Ascending aorta (tissue), 2 donors: ENCODE measurements at regions not wholly inside any gene's neighbourhood (a gene's known extent, or its start where the extent isn't known, plus 50 kb on each side); places are given as distances from the start of the nearest gene placed in this dataset.

Source experiments
- DNase-seq, 2 donors: peaks; one replicate each; pipeline ENCODE4 v3.0.0-alpha.2; 2019; ENCODE audit warnings: low spot score in 2 of 2
- H3K27ac ChIP-seq, 2 donors: fragments of 200-600 bp; sonication (generic); one replicate each; pipeline ENCODE4 v1.5.1; 2016 to 2017; ENCODE audit warnings: mild to moderate bottlenecking in 1 of 2
- H3K27me3 ChIP-seq: fragments of 200-600 bp; sonication (generic); one replicate; pipeline ENCODE4 v1.5.1; 2017
- H3K36me3 ChIP-seq, 2 donors: fragments of 200-600 bp; sonication (generic); one replicate each; pipeline ENCODE4 v1.5.1; 2016
- H3K4me1 ChIP-seq, 2 donors: fragments of 200-600 bp; sonication (generic); one replicate each; pipeline ENCODE4 v1.5.1; 2016 to 2017; ENCODE audit warnings: mild to moderate bottlenecking in 1 of 2
- H3K4me3 ChIP-seq, 2 donors: fragments of 200-600 bp; sonication (generic); one replicate each; pipeline ENCODE4 v1.5.1; 2016 to 2017; ENCODE audit warnings: mild to moderate bottlenecking in 1 of 2
- H3K9me3 ChIP-seq, 2 donors: fragments of 200-600 bp; sonication (generic); one replicate each; pipeline ENCODE4 v1.5.1; 2016
- CTCF ChIP-seq, 3 experiments: fragments of 200-600 bp in 2 of 3; fragments of 450-650 bp in 1 of 3; sonication (generic) in 2 of 3; IDR thresholded peaks; one replicate each; pipeline ENCODE4 v1.5.1; 2016 to 2019; ENCODE audit warnings: antibody characterized with exemption in 3 of 3, mild to moderate bottlenecking in 1 of 3, moderate library complexity in 1 of 3
- intact Hi-C: fragments of 100-400 bp; cut with DNase I; formaldehyde crosslinking; loops from one replicate; pipeline ENCODE4 v1.15.1; 2023

- H3K27me3 ChIP-seq, result no peaks in the 10 kb centered on the region
- intact Hi-C loops, result no loop called here
- no peak for DNase-seq
- no peaks in the 10 kb centered on the region for H3K9me3 ChIP-seq
- TF ChIP-seq CTCF (IDR thresholded peaks at IDR 0.05), result no peak
- H3K4me3 ChIP-seq, result no peak overlapping the region
- no peaks in the 10 kb centered on the region for H3K4me1 ChIP-seq
- no peak overlapping the region for H3K27ac ChIP-seq
- H3K36me3 ChIP-seq, result no peaks in the 10 kb centered on the region
Observed at GRCh38 chr10:131629026-131629770, 271.6 kb upstream of the PPP2R2D start.

GRCh38 chr10:131630772-131631258 lies 270.0 kb upstream of the PPP2R2D start:
- DNase-seq, result no peak
- Histone ChIP-seq H3K36me3 (no peaks in the 10 kb centered on the region), H3K4me1 (no peaks in the 10 kb centered on the region), H3K4me3 (no peak overlapping the region), H3K9me3 (no peaks in the 10 kb centered on the region), H3K27ac (no peak overlapping the region), H3K27me3 (no peaks in the 10 kb centered on the region)
- intact Hi-C loops, result no loop called here
- no peak for TF ChIP-seq CTCF (IDR thresholded peaks at IDR 0.05)

- no peak for TF ChIP-seq CTCF (IDR thresholded peaks at IDR 0.05)
- no peak overlapping the region for H3K27ac ChIP-seq
- no peaks in the 10 kb centered on the region for H3K9me3 ChIP-seq
- no peaks in the 10 kb centered on the region for H3K36me3 ChIP-seq
- intact Hi-C loops, result no loop called here
- no peaks in the 10 kb centered on the region for H3K27me3 ChIP-seq
- no peak for DNase-seq
- H3K4me1 ChIP-seq, result no peaks in the 10 kb centered on the region
- H3K4me3 ChIP-seq, result no peak overlapping the region
Observed at GRCh38 chr10:131631619-131632018, 269.2 kb upstream of the PPP2R2D start.

GRCh38 chr10:131635564-131636015 lies 265.2 kb upstream of the PPP2R2D start:
- H3K27ac ChIP-seq, result no peak overlapping the region
- H3K36me3 ChIP-seq, result no peaks in the 10 kb centered on the region
- DNase-seq, result no peak
- no peak overlapping the region for H3K4me3 ChIP-seq
- H3K27me3 ChIP-seq, result no peaks in the 10 kb centered on the region
- intact Hi-C loops, result no loop called here
- no peak for TF ChIP-seq CTCF (IDR thresholded peaks at IDR 0.05)
- peaks cover 0 to 15% of the 10 kb centered on the region in 2 donors for H3K9me3 ChIP-seq
- no peaks in the 10 kb centered on the region for H3K4me1 ChIP-seq

- intact Hi-C loops, result no loop called here
- H3K27me3 ChIP-seq, result no peaks in the 10 kb centered on the region
- H3K9me3 ChIP-seq, result peaks cover 0 to 15% of the 10 kb centered on the region in 2 donors
- H3K36me3 ChIP-seq, result no peaks in the 10 kb centered on the region
- no peak overlapping the region for H3K4me3 ChIP-seq
- H3K4me1 ChIP-seq, result no peaks in the 10 kb centered on the region
- TF ChIP-seq CTCF (IDR thresholded peaks at IDR 0.05), result no peak
- H3K27ac ChIP-seq, result no peak overlapping the region
- no peak for DNase-seq
Observed at GRCh38 chr10:131636116-131636515, 264.7 kb upstream of the PPP2R2D start.
